Erythroblast (primary cell): ENCODE measurements at regions not wholly inside any gene's neighbourhood (a gene's known extent, or its start where the extent isn't known, plus 50 kb on each side); places are given as distances from the start of the nearest gene placed in this dataset.

ENCODE experiments used
- DNase-seq, 2 experiments: peaks; one replicate each; lab custom pipeline; 2025; lab: John Stamatoyannopoulos, UW
- GATA1 ChIP-seq: IDR thresholded peaks from 2 replicates; pipeline ENCODE4 v1.6.1; 2011; ENCODE audit warnings: low read depth, mild to moderate bottlenecking, control low read depth, low read length, moderate library complexity
- POLR2A ChIP-seq: IDR thresholded peaks from 2 replicates; pipeline ENCODE4 v1.6.1; 2011; ENCODE audit warnings: mild to moderate bottlenecking, low read length

GRCh38 chr16:35743101-35743692, 2283.8 kb downstream of the TP53TG3F start:
- TF ChIP-seq GATA1 (no peak), POLR2A (no peak)
- no peak for DNase-seq

- TF ChIP-seq GATA1 (no peak), POLR2A (no peak)
- DNase-seq, result no peak
Observed at GRCh38 chr16:35744084-35744483, 2284.7 kb downstream of the TP53TG3F start.

- TF ChIP-seq POLR2A (no peak), GATA1 (no peak)
- DNase-seq, result no peak
Observed at GRCh38 chr16:35744726-35745125, 2285.3 kb downstream of the TP53TG3F start.

- TF ChIP-seq POLR2A, result no peak
- no peak for TF ChIP-seq GATA1
Observed at GRCh38 chr16:35745191-35745590, 2285.8 kb downstream of the TP53TG3F start.

GRCh38 chr16:35745821-35746248, 2286.4 kb downstream of the TP53TG3F start:
- TF ChIP-seq GATA1, result no peak
- no peak for TF ChIP-seq POLR2A
- DNase-seq, result no peak

More at GRCh38 chr16:35745191-35745590, 2285.8 kb downstream of the TP53TG3F start:
- no peak for DNase-seq

GRCh38 chr16:35746281-35746962, 2287.0 kb downstream of the TP53TG3F start:
- no peak for DNase-seq
- TF ChIP-seq POLR2A, result no peak
- no peak for TF ChIP-seq GATA1

- no peak for TF ChIP-seq POLR2A
- no peak for TF ChIP-seq GATA1
- no peak for DNase-seq
Observed at GRCh38 chr16:35746963-35747657, 2287.7 kb downstream of the TP53TG3F start.

- DNase-seq, result no peak
- no peak for TF ChIP-seq POLR2A
- no peak for TF ChIP-seq GATA1
Observed at GRCh38 chr16:35747658-35748455, 2288.4 kb downstream of the TP53TG3F start.

- no peak for DNase-seq
- TF ChIP-seq POLR2A, result no peak
- no peak for TF ChIP-seq GATA1
Observed at GRCh38 chr16:35748621-35749252, 2289.3 kb downstream of the TP53TG3F start.

GRCh38 chr16:35749253-35750141, 2290.1 kb downstream of the TP53TG3F start:
- TF ChIP-seq POLR2A (no peak), GATA1 (no peak)
- DNase-seq, result no peak

GRCh38 chr16:35750157-35750689, 2290.8 kb downstream of the TP53TG3F start:
- no peak for TF ChIP-seq GATA1
- no peak for TF ChIP-seq POLR2A
- DNase-seq, result no peak

- DNase-seq, result no peak
- TF ChIP-seq POLR2A, result no peak
- no peak for TF ChIP-seq GATA1
Observed at GRCh38 chr16:35750701-35751104, 2291.3 kb downstream of the TP53TG3F start.
